ENCODE measurements at regions not wholly inside any gene's neighbourhood (a gene's known extent, or its start where the extent isn't known, plus 50 kb on each side); places are given as distances from the start of the nearest gene placed in this dataset.

- H3K27ac Mint-ChIP-seq (ENCODE audit: unreplicated experiment) = no peak overlapping the region
These were observed 137.9 kb upstream of the NALF2 start for GRCh38 chrX:69366183-69366582.

DNA sequence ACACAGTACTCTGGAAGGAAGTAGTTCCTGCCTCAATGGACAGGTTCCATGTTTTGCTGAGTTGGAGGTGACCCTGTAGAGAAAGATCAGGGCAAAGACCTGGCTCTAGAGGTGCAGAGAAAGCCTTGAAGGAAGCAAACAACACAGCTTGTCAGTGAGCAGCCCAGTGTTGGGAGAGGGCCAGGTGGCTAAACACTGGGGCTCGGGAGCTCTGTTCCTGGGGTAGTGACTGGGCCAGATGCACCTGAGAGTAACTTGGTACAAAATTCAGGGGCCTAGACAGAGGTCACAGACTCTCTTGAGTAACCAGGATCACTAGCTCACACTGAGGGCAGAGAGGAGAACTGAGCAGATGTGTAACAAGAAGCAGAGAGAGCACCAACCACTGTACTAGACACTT, 138.4 kb upstream of the NALF2 start:
- H3K4me1 Mint-ChIP-seq (ENCODE audit: unreplicated experiment) = no peaks in the 10 kb centered on the region
- H3K9me3 Mint-ChIP-seq (ENCODE audit: unreplicated experiment) = peaks cover 11% of the 10 kb centered on the region
- no peak overlapping the region for H3K4me3 Mint-ChIP-seq (ENCODE audit: unreplicated experiment)
- TF ChIP-seq CTCF (IDR thresholded peaks at IDR 0.05) = no peak
- H3K36me3 Mint-ChIP-seq (ENCODE audit: unreplicated experiment) = no peaks in the 10 kb centered on the region
- no peaks in the 10 kb centered on the region for H3K27me3 Mint-ChIP-seq (ENCODE audit: unreplicated experiment)
- no peak for DNase-seq (ENCODE audit: extremely low spot score, unreplicated experiment)
- no peak overlapping the region for H3K27ac Mint-ChIP-seq (ENCODE audit: unreplicated experiment)

More at GRCh38 chrX:69366183-69366582, 137.9 kb upstream of the NALF2 start:
- TF ChIP-seq CTCF (IDR thresholded peaks at IDR 0.05) = no peak
- H3K9me3 Mint-ChIP-seq (ENCODE audit: unreplicated experiment) = peaks cover 11% of the 10 kb centered on the region
- H3K27me3 Mint-ChIP-seq (ENCODE audit: unreplicated experiment) = no peaks in the 10 kb centered on the region
- no peaks in the 10 kb centered on the region for H3K4me1 Mint-ChIP-seq (ENCODE audit: unreplicated experiment)
- no peak for DNase-seq (ENCODE audit: extremely low spot score, unreplicated experiment)
- no peaks in the 10 kb centered on the region for H3K36me3 Mint-ChIP-seq (ENCODE audit: unreplicated experiment)
- no peak overlapping the region for H3K4me3 Mint-ChIP-seq (ENCODE audit: unreplicated experiment)

- Mint-ChIP-seq H3K27me3 (ENCODE audit: unreplicated experiment) (no peaks in the 10 kb centered on the region), H3K4me3 (ENCODE audit: unreplicated experiment) (no peak overlapping the region), H3K36me3 (ENCODE audit: unreplicated experiment) (no peaks in the 10 kb centered on the region), H3K4me1 (ENCODE audit: unreplicated experiment) (no peaks in the 10 kb centered on the region), H3K27ac (ENCODE audit: unreplicated experiment) (no peak overlapping the region), H3K9me3 (ENCODE audit: unreplicated experiment) (peaks cover 11% of the 10 kb centered on the region)
- DNase-seq (ENCODE audit: extremely low spot score, unreplicated experiment) = no peak
- TF ChIP-seq CTCF (IDR thresholded peaks at IDR 0.05) = no peak
These were observed 138.8 kb upstream of the NALF2 start for GRCh38 chrX:69365349-69365748.

DNA sequence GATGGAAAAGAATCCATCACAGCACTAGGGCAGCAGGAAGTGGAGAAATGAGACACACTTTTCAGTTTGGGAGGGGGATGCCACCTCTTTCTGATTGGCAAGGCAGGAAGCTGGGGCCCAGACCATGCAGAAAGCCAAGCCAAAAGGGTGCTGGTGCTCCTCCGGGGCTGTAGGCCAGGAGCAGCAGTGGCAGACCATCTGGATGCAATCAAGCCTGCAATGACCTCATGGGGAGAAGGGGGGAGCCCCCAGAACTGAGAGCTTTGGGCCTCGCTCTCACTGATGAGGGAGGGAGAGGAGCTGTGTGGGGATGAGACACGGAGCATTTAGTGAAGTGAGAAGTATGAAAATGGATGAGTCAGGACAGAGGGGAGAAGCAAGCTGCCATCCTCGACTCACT, 141.3 kb upstream of the NALF2 start:
- Mint-ChIP-seq H3K27ac (ENCODE audit: unreplicated experiment) (no peak overlapping the region), H3K9me3 (ENCODE audit: unreplicated experiment) (peaks cover 7% of the 10 kb centered on the region), H3K27me3 (ENCODE audit: unreplicated experiment) (no peaks in the 10 kb centered on the region), H3K36me3 (ENCODE audit: unreplicated experiment) (no peaks in the 10 kb centered on the region), H3K4me1 (ENCODE audit: unreplicated experiment) (no peaks in the 10 kb centered on the region), H3K4me3 (ENCODE audit: unreplicated experiment) (no peak overlapping the region)
- DNase-seq (ENCODE audit: extremely low spot score, unreplicated experiment) = no peak
- TF ChIP-seq CTCF (IDR thresholded peaks at IDR 0.05) = no peak

DNA sequence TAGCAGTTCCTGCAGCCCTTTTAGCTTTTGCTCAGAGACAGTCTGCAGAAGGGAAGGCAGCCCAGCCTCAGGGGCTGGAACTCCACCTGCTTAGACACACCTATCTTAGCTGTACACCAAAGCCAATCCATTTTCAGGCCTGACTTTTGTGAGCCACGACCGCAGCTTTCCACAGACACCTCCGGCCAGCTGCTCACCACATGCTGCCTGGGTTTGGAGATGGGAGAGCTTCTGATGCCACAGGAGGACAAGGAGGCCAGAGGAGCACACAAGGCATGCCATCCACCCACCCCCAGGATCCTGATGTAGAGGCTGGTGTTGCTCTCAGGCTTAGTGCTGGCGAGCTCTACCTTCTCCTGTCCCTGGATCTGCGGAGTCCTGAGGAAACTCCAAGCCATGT, 141.8 kb upstream of the NALF2 start:
- no peak overlapping the region for H3K27ac Mint-ChIP-seq (ENCODE audit: unreplicated experiment)
- H3K4me3 Mint-ChIP-seq (ENCODE audit: unreplicated experiment) = no peak overlapping the region
- H3K27me3 Mint-ChIP-seq (ENCODE audit: unreplicated experiment) = no peaks in the 10 kb centered on the region
- no peak for TF ChIP-seq CTCF (IDR thresholded peaks at IDR 0.05)
- H3K9me3 Mint-ChIP-seq (ENCODE audit: unreplicated experiment) = peaks cover 7% of the 10 kb centered on the region
- no peaks in the 10 kb centered on the region for H3K4me1 Mint-ChIP-seq (ENCODE audit: unreplicated experiment)
- no peak for DNase-seq (ENCODE audit: extremely low spot score, unreplicated experiment)
- no peaks in the 10 kb centered on the region for H3K36me3 Mint-ChIP-seq (ENCODE audit: unreplicated experiment)
